Prostate gland (tissue), 2 donors: ENCODE measurements at regions not wholly inside any gene's neighbourhood (a gene's known extent, or its start where the extent isn't known, plus 50 kb on each side); places are given as distances from the start of the nearest gene placed in this dataset.
"Not testable (repeated sequence)": the region's sequence is repeated elsewhere in the genome, so short reads cannot be mapped to it uniquely, and the experiment has no call there.

Source experiments
- DNase-seq: peaks from one replicate; pipeline ENCODE4 v3.0.0-alpha.2; 2019; ENCODE audit warnings: low spot score
- H3K27ac ChIP-seq, 2 donors: fragments of 200-600 bp; sonication (generic); 2 replicates each; pipeline ENCODE4 v1.5.1; 2017 to 2019
- H3K27me3 ChIP-seq: fragments of 200-600 bp; sonication (generic); replicated peaks from 2 replicates; pipeline ENCODE4 v1.5.1; 2019; ENCODE audit not compliant: insufficient read depth
- H3K36me3 ChIP-seq, 2 donors: fragments of 200-600 bp; sonication (generic); 1 replicate in 1 of 2; 2 replicates in 1 of 2; pipeline versions ENCODE4 v1.5.1 to v1.8.1; 2017 to 2019
- H3K4me1 ChIP-seq: fragments of 200-600 bp; sonication (generic); replicated peaks from 2 replicates; pipeline ENCODE4 v1.5.1; 2019
- H3K4me3 ChIP-seq, 2 donors: fragments of 200-600 bp; sonication (generic); 2 replicates each; pipeline ENCODE4 v1.5.1; 2017 to 2019
- H3K9me3 ChIP-seq: fragments of 200-600 bp; sonication (generic); 2 replicates; pipeline ENCODE4 v1.5.1; 2017
- POLR2A ChIP-seq: fragments of 450-650 bp; IDR thresholded peaks from one replicate; pipeline ENCODE4 v1.6.1; 2016; ENCODE audit warnings: antibody characterized with exemption, mild to moderate bottlenecking
- POLR2AphosphoS5 ChIP-seq: sonication (generic); formaldehyde crosslinking; IDR thresholded peaks from one replicate; pipeline ENCODE4 v1.6.1; 2017; ENCODE audit warnings: antibody characterized with exemption
- WGBS: methylation state at CpG from one replicate; pipeline ENCODE4 v1.1.5; 2018; 5-methylcytosine and 5-hydroxymethylcytosine counted together
- intact Hi-C: fragments of 100-400 bp; cut with DNase I; formaldehyde crosslinking; loops from one replicate; pipeline ENCODE4 v1.14.2; 2022
- TF ChIP-seq, protein P1 (sequence below), 4 experiments: fragments of 200-600 bp in 2 of 4; fragments of 450-650 bp in 2 of 4; sonication (generic) in 2 of 4; IDR thresholded peaks; 1 replicate in 3 of 4; 2 replicates in 1 of 4; pipeline ENCODE4 v1.5.1; 2016 to 2019; ENCODE audit warnings: antibody characterized with exemption in 4 of 4, mild to moderate bottlenecking in 2 of 4, moderate library complexity in 2 of 4

DNA sequence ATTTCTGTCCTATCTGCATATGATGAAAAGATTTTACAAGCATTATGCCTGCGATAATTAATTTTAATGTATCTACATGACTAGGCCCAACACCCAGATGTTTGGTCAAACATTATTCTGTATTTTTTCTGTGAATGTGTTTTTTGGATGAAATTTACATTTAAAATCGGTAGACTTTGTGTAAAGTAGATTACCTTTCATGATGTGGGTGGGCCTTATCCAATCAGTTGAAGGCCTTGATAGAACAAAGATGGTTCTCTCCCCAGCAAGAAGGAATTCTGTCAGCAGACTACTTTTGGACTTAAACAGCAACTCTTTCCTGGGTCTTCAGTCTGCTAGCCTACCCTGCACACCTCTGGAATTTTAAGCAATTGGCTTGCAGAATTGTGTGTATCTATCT is 844.0 kb downstream of the BRINP3 start:
- DNase-seq: no peak
- H3K4me3 ChIP-seq: no peak overlapping the region
- H3K27me3 ChIP-seq: no peaks in the 10 kb centered on the region
- H3K36me3 ChIP-seq: no peaks in the 10 kb centered on the region
- H3K27ac ChIP-seq: no peak overlapping the region
- 93% methylated on average over 2 of the region's 2 CpGs for WGBS
- no peaks in the 10 kb centered on the region for H3K9me3 ChIP-seq
- TF ChIP-seq POLR2AphosphoS5 (no peak), POLR2A (no peak)
- TF ChIP-seq, protein P1, sequence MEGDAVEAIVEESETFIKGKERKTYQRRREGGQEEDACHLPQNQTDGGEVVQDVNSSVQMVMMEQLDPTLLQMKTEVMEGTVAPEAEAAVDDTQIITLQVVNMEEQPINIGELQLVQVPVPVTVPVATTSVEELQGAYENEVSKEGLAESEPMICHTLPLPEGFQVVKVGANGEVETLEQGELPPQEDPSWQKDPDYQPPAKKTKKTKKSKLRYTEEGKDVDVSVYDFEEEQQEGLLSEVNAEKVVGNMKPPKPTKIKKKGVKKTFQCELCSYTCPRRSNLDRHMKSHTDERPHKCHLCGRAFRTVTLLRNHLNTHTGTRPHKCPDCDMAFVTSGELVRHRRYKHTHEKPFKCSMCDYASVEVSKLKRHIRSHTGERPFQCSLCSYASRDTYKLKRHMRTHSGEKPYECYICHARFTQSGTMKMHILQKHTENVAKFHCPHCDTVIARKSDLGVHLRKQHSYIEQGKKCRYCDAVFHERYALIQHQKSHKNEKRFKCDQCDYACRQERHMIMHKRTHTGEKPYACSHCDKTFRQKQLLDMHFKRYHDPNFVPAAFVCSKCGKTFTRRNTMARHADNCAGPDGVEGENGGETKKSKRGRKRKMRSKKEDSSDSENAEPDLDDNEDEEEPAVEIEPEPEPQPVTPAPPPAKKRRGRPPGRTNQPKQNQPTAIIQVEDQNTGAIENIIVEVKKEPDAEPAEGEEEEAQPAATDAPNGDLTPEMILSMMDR (IDR thresholded peaks at IDR 0.05): no peak
- H3K4me1 ChIP-seq: no peaks in the 10 kb centered on the region
- intact Hi-C loops: no loop called here

DNA sequence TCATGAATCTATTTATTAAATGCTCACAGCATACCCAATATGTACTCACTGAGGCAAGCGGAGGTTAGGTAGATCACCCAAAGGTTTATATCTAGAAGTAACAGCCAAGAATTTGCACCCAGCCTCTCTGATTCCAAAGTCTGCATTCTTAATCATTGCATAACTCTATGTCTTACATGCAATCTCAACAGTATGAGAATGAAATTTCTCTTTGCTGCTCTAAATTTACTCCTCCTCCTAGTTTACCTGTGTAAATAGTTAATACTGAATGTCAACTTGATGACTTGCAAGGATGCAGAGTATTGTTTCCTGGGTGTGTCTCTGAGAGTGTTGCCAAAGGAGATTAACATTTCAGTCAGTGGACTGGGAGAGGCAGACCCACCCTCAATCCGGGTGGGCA is 840.6 kb downstream of the BRINP3 start:
- WGBS: 79% methylated on average over 2 of the region's 2 CpGs
- no peak for DNase-seq
- H3K36me3 ChIP-seq: no peaks in the 10 kb centered on the region
- H3K4me3 ChIP-seq: no peak overlapping the region
- H3K9me3 ChIP-seq: no peaks in the 10 kb centered on the region
- intact Hi-C loops: no loop called here
- no peaks in the 10 kb centered on the region for H3K4me1 ChIP-seq
- TF ChIP-seq POLR2AphosphoS5 (no peak), POLR2A (no peak)
- TF ChIP-seq, protein P1 (IDR thresholded peaks at IDR 0.05): no peak
- H3K27me3 ChIP-seq: no peaks in the 10 kb centered on the region
- no peak overlapping the region for H3K27ac ChIP-seq

DNA sequence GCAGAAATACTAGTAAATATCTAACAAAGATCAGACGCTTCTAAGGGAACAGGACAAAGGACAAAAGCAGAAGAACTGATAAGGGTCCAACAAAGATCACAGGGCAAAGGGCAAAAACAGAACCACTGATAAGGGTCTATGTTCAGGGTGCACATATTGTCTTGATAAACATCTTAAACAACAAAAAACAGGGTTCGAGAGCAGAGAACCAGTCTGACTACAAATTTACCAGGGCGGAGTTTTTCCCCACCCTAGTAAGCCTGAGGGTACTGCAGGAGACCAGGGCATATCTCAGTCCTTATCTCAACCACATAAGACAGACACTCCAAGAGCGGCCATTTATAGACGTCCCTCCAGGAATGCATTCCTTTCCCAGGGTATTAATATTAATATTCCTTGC is 833.5 kb downstream of the BRINP3 start:
- 80% methylated on average over 5 of the region's 5 CpGs for WGBS
- intact Hi-C loops: not testable (repeated sequence)

GRCh38 chr1:189644970-189645369 is 832.7 kb downstream of the BRINP3 start:
- H3K27me3 ChIP-seq: no peaks in the 10 kb centered on the region
- no peak for DNase-seq
- no peak overlapping the region for H3K27ac ChIP-seq
- H3K4me3 ChIP-seq: no peak overlapping the region
- 94% methylated on average over 4 of the region's 4 CpGs for WGBS
- no peaks in the 10 kb centered on the region for H3K36me3 ChIP-seq
- intact Hi-C loops: no loop called here
- TF ChIP-seq, protein P1 (IDR thresholded peaks at IDR 0.05): no peak
- no peak for TF ChIP-seq POLR2A
- TF ChIP-seq POLR2AphosphoS5: no peak
- no peaks in the 10 kb centered on the region for H3K9me3 ChIP-seq
- H3K4me1 ChIP-seq: no peaks in the 10 kb centered on the region

More for the DNA sequence above, 833.5 kb downstream of the BRINP3 start:
- H3K27me3 ChIP-seq, DNase-seq, H3K4me3 ChIP-seq, H3K4me1 ChIP-seq, H3K27ac ChIP-seq, H3K9me3 ChIP-seq, H3K36me3 ChIP-seq: not testable (repeated sequence)

GRCh38 chr1:189646066-189646465 is 831.6 kb downstream of the BRINP3 start:
- intact Hi-C loops: no loop called here
- Histone ChIP-seq H3K4me3 (no peak overlapping the region), H3K27me3 (no peaks in the 10 kb centered on the region), H3K9me3 (no peaks in the 10 kb centered on the region), H3K36me3 (no peaks in the 10 kb centered on the region), H3K4me1 (no peaks in the 10 kb centered on the region), H3K27ac (no peak overlapping the region)
- DNase-seq: no peak
- TF ChIP-seq POLR2AphosphoS5 (no peak), POLR2A (no peak)
- TF ChIP-seq, protein P1 (IDR thresholded peaks at IDR 0.05): no peak
- WGBS: 42% methylated on average over 1 of the region's 1 CpG
